LNCAP (cell line): ENCODE measurements at regions not wholly inside any gene's neighbourhood (a gene's known extent, or its start where the extent isn't known, plus 50 kb on each side); places are given as distances from the start of the nearest gene placed in this dataset.
A peak's percentile ranks its signal among the peaks of the same experiment; 100 is the strongest.

ENCODE experiments used
- CTCF ChIP-seq: fragments of 450-650 bp; IDR thresholded peaks from 2 replicates; pipeline ENCODE4 v1.5.1; 2017; ENCODE audit warnings: mild to moderate bottlenecking

GRCh38 chr13:82993417-82993816 is 888.9 kb downstream of the SLITRK1 start:
- no peak for TF ChIP-seq CTCF

DNA sequence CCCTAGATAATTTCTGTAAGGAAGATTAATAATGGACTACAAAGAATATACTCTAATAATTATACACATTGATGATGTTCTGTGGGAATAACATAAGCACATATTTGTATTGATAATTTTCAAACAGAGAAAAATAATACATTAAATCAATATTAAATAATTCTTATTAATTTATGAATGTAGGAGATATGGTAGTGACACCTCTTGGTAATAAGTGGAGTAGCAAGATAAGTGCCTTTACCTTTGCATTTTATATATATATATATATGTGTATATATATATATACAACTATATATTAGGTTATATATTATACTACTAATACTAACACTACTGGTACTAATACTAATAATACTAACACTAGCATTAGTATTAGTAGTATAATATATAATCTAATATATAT is 905.8 kb downstream of the SLITRK1 start:
- TF ChIP-seq CTCF, result peak; percentile 26

DNA sequence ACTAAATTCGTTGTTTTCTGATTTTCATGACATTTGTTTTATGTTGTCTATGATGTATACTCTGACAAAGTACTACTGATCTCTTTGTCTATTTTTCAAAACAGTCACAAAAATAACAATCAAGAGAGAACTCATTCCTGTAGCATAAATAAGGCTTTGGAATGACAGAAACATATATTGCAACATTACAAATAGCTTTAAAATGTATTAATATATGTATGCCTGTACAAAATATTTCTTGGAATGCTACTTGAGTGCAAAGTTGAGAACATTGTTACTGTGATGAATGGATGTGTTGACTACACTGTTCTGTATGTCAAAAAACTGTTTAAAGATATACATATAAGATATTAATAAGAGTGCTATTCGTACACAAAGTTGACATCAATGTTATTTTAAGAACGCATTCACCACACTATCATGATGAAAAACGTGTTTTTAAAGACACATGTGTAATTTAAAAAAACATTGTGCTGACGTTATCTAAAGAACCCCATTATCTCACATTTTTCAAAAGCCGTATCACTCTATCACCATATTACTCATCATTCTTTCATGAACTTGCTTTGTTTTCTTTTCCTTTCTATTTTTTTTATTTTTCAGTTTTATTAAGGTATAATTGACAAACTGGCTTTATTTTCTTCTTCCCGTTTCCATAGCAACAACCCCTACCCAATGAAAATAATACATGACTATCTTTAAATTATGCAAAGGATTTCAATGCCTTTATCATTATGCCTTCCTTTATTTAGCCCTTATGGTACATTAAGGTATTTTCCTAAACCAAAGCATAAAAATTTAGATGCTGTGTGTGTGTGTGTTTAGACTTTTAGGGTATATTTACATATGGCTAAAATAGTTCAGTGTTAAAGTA is 918.8 kb downstream of the SLITRK1 start:
- TF ChIP-seq CTCF, result no peak

DNA sequence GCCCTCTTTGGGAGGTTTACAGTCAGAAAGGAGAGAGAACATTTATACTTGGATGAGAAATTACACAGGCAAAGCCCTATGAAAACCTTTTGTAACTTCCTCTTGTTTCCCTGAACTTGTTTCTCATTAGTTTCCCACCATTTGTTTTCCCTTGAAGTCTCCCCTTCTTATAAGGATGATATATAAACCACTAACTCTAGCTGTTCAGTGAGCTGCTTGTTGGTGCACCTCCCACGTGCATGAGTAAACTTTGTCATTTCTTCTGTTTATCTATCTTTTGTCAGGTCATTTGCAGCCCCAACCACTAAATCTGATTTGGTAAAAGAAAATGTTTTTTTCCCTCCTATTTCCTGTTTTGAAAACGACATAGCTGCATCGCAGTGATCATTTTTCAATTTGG is 919.9 kb downstream of the SLITRK1 start:
- TF ChIP-seq CTCF, result no peak

DNA sequence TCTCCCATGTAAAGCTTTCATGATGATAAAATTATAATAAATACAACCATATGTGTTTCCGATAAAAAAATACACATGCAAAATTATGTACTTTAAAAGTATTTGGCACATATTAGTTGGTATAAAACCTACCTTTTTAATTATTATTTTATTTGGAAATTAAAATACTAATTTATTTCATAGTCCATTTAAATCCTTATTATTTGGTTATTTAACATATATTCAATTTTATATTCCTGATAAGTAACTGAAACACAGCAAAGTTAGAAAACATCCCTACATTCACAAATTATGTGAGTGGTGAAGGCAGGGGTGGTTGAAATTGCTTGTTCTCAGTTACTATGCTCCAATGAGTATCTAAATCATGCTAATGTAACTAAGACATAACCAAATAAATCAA is 920.5 kb downstream of the SLITRK1 start:
- TF ChIP-seq CTCF, result no peak

- no peak for TF ChIP-seq CTCF
These were observed 934.6 kb downstream of the SLITRK1 start for GRCh38 chr13:82947683-82948082.

- no peak for TF ChIP-seq CTCF
These were observed 935.1 kb downstream of the SLITRK1 start for GRCh38 chr13:82947191-82947621.
